MCF 10A (cell line): ENCODE measurements at regions not wholly inside any gene's neighbourhood (a gene's known extent, or its start where the extent isn't known, plus 50 kb on each side); places are given as distances from the start of the nearest gene placed in this dataset.

ENCODE experiments used
- BruUV-seq: library from RNA; stranded (reverse); fragments of 400-500 nt; replicated peaks from 2 replicates; lab custom pipeline; 2021; lab: Mats Ljungman, UMichigan
- CTCF ChIA-PET: fragments of 300-600 bp; sonication (Branson Sonifier 250); formaldehyde crosslinking; extraction: SDS; loops from one replicate; lab custom pipeline; 2021; ENCODE audit warnings: antibody characterized with exemption, inconsistent platforms; lab: Yijun Ruan, JAX
- POLR2A ChIA-PET: fragments of 300-600, 350-650 bp; sonication (Branson Sonifier 250); formaldehyde crosslinking; extraction: SDS; loops from one replicate; lab custom pipeline; 2020; ENCODE audit warnings: antibody characterized with exemption, inconsistent platforms; lab: Yijun Ruan, JAX
- DNase-seq: peaks from one replicate; pipeline ENCODE4 v3.0.0-alpha.2; 2018; ENCODE audit not compliant: unreplicated experiment
- H3K27ac Mint-ChIP-seq: one replicate; pipeline ENCODE4 v1.8.0; 2022; ENCODE audit warnings: mild to moderate bottlenecking, low read depth, mixed read lengths; ENCODE audit not compliant: unreplicated experiment
- H3K27me3 Mint-ChIP-seq: one replicate; pipeline ENCODE4 v1.8.0; 2022; ENCODE audit warnings: mixed read lengths; ENCODE audit not compliant: insufficient read depth, unreplicated experiment
- H3K36me3 Mint-ChIP-seq: one replicate; pipeline ENCODE4 v1.8.0; 2022; ENCODE audit warnings: mild to moderate bottlenecking, moderate library complexity, mixed read lengths; ENCODE audit not compliant: insufficient read depth, unreplicated experiment
- H3K4me1 Mint-ChIP-seq: one replicate; pipeline ENCODE4 v1.8.0; 2022; ENCODE audit warnings: mixed read lengths; ENCODE audit not compliant: insufficient read depth, unreplicated experiment
- H3K4me3 Mint-ChIP-seq: one replicate; pipeline ENCODE4 v1.8.0; 2022; ENCODE audit warnings: mild to moderate bottlenecking, moderate library complexity, mixed read lengths; ENCODE audit not compliant: unreplicated experiment
- H3K9me3 Mint-ChIP-seq: one replicate; pipeline ENCODE4 v1.8.0; 2022; ENCODE audit warnings: mixed read lengths; ENCODE audit not compliant: unreplicated experiment
- CTCF ChIP-seq: fragments of 200-600 bp; IDR thresholded peaks from one replicate; pipeline ENCODE4 v1.8.0; 2022; ENCODE audit warnings: antibody characterized with exemption, mild to moderate bottlenecking; ENCODE audit not compliant: unreplicated experiment
- intact Hi-C: fragments of 100-400 bp; cut with micrococcal nuclease; formaldehyde crosslinking; loops from 2 replicates; pipeline ENCODE4 v1.14.1; 2022

DNA sequence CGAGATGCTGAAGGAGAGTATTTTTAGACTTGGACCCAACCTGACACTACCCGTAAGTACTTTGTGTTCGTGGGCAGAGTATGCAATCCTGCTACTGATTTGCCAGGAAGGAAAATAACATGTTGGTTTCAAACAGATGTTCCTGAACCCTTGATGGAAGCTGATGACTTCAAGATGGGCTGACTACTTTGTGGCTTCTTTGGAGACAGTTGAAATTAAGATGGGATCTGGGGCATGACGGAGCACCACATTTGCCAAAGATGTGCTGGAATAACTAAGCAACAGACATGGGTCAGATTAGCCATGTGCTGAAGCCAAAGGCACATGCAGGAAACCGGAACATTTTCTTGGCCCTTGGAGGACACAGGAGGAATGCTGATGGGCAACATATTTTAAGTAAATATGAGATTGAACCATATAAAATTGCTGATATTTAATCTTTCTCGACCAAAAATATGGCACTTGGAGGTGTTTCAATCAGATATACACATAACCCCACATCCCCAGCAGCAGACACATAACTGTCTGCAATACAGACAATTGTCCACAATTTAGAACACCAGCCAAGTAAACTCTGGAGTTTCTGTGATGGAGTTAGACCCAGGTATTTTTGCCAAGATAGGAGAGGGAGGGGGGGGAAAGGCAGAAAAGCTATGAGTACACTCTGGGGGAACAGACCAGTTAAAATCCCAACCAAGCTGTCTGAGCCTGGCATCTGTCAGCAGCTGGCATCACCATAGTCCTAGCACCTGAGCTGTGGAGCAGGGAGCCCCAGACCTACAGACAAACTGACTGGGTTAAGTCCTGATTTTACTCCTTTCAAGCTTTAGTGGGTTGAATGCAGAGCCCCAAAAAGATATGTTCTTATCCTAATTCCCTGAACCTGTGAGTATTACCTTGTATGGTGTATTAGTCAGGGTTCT is 329.4 kb upstream of the CDH5 start:
- H3K27me3 Mint-ChIP-seq, result no peaks in the 10 kb centered on the region
- ChIA-PET CTCF (no interaction called here), POLR2A (no interaction called here)
- no peak for TF ChIP-seq CTCF
- no peaks in the 10 kb centered on the region for H3K4me1 Mint-ChIP-seq
- no peak for DNase-seq
- intact Hi-C loops, result no loop called here
- H3K9me3 Mint-ChIP-seq, result peaks cover 32% of the 10 kb centered on the region
- no TSS peak for BruUV-seq
- no peak overlapping the region for H3K4me3 Mint-ChIP-seq
- H3K36me3 Mint-ChIP-seq, result no peaks in the 10 kb centered on the region
- no peak overlapping the region for H3K27ac Mint-ChIP-seq

GRCh38 chr16:66036184-66036583 is 330.3 kb upstream of the CDH5 start:
- peak; percentile 9 for DNase-seq
- Mint-ChIP-seq H3K9me3 (peaks cover 35% of the 10 kb centered on the region), H3K36me3 (no peaks in the 10 kb centered on the region), H3K27ac (no peak overlapping the region), H3K4me3 (no peak overlapping the region), H3K27me3 (no peaks in the 10 kb centered on the region), H3K4me1 (no peaks in the 10 kb centered on the region)
- ChIA-PET POLR2A (interaction anchor here (0.6 kb wide), 1 partner anchor 321 kb away, joined by 3 read pairs; no protein-coding TSS in a partner anchor), CTCF (no interaction called here)
- no TSS peak for BruUV-seq
- no peak for TF ChIP-seq CTCF
- intact Hi-C loops, result no loop called here

GRCh38 chr16:66035096-66035495 is 331.4 kb upstream of the CDH5 start:
- no peak overlapping the region for H3K4me3 Mint-ChIP-seq
- DNase-seq, result no peak
- no TSS peak for BruUV-seq
- peaks cover 35% of the 10 kb centered on the region for H3K9me3 Mint-ChIP-seq
- no peak for TF ChIP-seq CTCF
- ChIA-PET CTCF (interaction anchor here (0.6 to 0.8 kb wide), 2 partner anchors 10 to 20 kb away, joined by 3 read pairs; no protein-coding TSS in a partner anchor), POLR2A (no interaction called here)
- intact Hi-C loops, result no loop called here
- H3K4me1 Mint-ChIP-seq, result no peaks in the 10 kb centered on the region
- no peak overlapping the region for H3K27ac Mint-ChIP-seq
- H3K36me3 Mint-ChIP-seq, result no peaks in the 10 kb centered on the region
- H3K27me3 Mint-ChIP-seq, result no peaks in the 10 kb centered on the region

DNA sequence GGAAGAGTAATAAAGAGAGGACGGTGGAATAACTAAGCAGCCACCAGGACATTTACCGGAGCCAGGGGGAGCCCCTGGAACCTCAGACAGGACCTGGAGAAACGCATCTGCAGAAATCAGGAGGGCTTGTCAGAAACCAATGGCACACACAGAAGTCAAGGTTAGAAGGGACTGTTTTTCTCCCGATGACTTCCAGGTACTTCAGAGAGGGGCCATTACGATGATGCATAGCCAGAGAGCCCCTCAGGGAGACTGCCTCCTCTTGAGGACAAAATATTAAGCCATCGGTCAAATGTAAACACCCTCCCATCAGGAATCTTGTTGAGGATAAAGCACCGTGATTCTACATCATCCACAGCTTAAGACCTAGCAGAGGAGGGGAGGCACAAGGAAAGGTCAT is 333.6 kb upstream of the CDH5 start:
- TF ChIP-seq CTCF, result no peak
- intact Hi-C loops, result no loop called here
- ChIA-PET CTCF (no interaction called here), POLR2A (no interaction called here)
- H3K4me1 Mint-ChIP-seq, result no peaks in the 10 kb centered on the region
- no peak overlapping the region for H3K4me3 Mint-ChIP-seq
- H3K27me3 Mint-ChIP-seq, result no peaks in the 10 kb centered on the region
- H3K9me3 Mint-ChIP-seq, result peaks cover 20% of the 10 kb centered on the region
- no peak for DNase-seq
- BruUV-seq, result no TSS peak
- H3K36me3 Mint-ChIP-seq, result no peaks in the 10 kb centered on the region
- H3K27ac Mint-ChIP-seq, result no peak overlapping the region
